Activated naive CD4-positive, alpha-beta T cell (primary cell): ENCODE measurements at regions not wholly inside any gene's neighbourhood (a gene's known extent, or its start where the extent isn't known, plus 50 kb on each side); places are given as distances from the start of the nearest gene placed in this dataset.

Source experiments
- DNase-seq, 4 experiments: peaks; one replicate each; lab custom pipeline; 2025; lab: John Stamatoyannopoulos, UW

GRCh38 chr7:28292834-28293526 is 112.4 kb upstream of the JAZF1 start:
- DNase-seq, result no peak

- no peak for DNase-seq
Observed at GRCh38 chr7:28293527-28293835, 112.9 kb upstream of the JAZF1 start.

DNA sequence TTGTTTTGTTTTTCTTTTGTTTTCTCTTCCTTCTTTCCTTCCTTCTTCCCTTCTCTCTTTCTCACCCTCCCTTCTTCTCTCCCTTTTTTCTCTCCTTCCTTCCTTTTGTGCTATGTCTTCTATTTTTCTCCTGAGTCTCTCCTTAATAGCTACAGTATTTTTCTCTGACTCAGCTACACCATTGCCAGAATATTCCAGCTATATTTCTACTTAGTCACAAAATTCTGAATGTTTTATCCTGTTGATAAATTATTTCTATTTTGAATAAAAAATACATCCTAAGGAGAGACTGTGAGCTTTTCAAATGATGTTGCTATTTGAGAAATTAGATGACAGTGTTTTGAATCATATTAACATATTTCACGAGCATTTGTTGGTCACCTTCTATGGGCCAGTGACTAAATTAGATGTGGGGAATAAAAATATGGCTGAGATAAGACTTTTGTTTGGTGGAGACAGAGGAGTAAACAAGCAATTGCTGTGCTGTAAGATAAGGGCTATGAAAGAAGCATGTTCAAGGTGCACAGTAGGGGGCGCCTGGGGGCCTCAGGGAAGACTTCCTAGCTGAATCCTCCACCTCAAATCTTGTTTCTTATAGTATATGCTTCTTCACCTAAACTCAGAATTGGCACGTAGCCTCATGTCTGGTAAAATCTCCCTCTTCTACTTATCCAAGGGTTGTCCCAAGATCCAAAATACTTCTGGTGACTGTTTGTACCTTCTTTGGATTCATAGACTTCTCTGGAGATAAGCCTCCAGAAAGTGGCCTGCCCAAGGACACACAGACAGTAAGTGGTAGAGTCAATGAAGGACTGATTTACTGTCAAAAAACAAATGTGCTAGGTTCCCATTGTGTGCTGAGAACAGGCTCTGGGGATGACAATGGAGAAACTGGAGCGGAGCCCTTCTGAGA is 115.5 kb upstream of the CREB5 start:
- DNase-seq, result peak in 3 of 4 experiments; percentile 2 to 51 (median 16)

- DNase-seq, result no peak
Observed at GRCh38 chr7:28297801-28298459, 114.4 kb upstream of the CREB5 start.

DNA sequence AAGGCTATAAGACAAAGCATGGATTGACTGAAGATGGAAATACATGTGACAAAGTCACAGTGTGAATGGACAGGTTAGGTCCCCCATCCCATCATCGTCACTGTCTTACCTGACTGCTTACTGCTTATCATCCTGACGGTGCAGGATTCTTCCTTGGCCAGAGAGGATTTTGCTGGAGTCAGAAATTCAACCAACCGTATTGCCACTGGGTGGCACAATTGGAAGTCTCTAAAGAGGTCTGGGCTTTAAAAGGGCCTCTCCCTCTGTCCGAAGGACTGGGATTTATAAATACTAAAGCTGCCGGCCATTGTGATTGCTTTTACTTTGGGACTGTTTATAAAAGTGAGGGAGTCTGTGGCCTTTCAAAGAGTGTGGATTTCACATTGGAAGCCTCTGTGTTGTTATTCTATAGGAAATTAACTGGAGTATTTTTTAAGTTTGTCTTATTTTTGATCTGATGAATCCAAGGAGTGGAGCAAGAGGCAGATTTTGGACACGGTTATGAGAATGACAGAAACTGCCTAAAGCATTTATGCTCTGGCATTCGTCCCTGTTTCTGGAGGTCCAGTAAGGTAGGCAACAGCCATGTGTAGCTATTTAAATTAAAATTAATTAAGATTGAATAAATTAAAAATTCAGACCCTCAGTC is 113.3 kb upstream of the CREB5 start:
- no peak for DNase-seq

- DNase-seq, result no peak
Observed at GRCh38 chr7:28299556-28299955, 112.8 kb upstream of the CREB5 start.

DNA sequence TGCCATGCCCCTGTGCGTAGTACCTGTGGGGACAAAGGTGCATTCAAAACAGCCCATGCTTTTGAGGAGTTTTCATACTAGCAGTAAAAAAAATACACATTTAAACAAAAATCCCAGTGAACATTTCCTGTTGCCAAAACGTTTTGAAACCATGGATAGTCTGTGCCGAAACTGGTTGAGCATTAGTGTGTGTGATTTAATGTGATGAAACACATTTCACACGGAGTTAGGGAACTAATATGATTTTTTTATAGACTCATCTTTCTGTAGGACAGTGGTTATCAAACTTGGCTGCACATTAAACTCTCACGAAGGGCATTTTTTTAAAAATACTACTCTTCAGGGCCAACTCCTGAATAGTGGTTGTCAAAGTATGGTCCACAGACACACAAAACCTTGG is 111.8 kb upstream of the CREB5 start:
- no peak for DNase-seq

DNA sequence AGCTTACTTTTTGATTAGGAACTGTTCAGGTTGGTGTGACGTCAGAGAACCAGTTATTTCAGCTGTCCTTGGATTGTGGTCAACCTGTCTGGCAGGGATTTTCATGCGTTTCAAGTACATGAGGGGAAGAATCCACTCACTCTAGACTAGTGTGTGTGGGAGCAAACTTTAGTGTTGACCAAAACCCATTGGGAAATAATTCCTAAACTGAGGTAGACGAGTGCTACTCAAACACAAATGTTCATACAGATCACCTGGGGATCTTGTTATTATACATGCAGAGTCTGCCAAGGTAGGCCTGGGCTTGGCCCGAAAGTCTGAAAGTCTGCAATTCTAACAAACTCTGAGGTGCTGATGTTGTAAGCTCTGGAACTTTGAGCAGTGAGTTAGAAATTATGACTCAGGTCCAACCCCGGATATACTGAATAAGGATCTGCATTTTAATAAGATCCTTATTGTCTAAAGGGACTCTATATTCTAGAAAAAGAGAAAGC is 111.1 kb upstream of the CREB5 start:
- no peak for DNase-seq

DNA sequence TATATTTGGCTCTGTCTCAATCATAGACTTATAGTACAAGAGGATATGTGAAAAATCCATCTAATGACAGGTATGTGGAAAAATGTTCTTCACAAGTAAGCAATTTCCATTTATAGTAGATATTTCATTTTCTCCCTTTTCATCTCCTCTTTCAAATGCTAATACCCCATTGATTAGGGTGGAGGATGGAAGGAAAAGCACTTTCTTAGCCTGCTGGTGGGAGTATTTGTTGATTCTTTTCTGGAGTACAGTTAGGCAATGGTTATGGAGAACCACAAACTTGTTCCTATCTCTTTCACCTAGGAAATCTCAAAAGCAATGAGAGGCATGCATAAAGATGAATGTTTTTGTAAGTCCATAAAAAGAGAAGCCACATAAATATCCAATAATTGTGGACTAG is 108.0 kb upstream of the CREB5 start:
- no peak for DNase-seq

- DNase-seq, result no peak
Observed at GRCh38 chr7:28309704-28310459, 102.4 kb upstream of the CREB5 start.

GRCh38 chr7:28310460-28310848 is 101.9 kb upstream of the CREB5 start:
- no peak for DNase-seq

GRCh38 chr7:28311670-28312069 is 100.6 kb upstream of the CREB5 start:
- DNase-seq, result no peak

- no peak for DNase-seq
Observed at GRCh38 chr7:28312948-28313347, 99.4 kb upstream of the CREB5 start.

GRCh38 chr7:28314841-28315240 is 97.5 kb upstream of the CREB5 start:
- DNase-seq, result no peak

DNA sequence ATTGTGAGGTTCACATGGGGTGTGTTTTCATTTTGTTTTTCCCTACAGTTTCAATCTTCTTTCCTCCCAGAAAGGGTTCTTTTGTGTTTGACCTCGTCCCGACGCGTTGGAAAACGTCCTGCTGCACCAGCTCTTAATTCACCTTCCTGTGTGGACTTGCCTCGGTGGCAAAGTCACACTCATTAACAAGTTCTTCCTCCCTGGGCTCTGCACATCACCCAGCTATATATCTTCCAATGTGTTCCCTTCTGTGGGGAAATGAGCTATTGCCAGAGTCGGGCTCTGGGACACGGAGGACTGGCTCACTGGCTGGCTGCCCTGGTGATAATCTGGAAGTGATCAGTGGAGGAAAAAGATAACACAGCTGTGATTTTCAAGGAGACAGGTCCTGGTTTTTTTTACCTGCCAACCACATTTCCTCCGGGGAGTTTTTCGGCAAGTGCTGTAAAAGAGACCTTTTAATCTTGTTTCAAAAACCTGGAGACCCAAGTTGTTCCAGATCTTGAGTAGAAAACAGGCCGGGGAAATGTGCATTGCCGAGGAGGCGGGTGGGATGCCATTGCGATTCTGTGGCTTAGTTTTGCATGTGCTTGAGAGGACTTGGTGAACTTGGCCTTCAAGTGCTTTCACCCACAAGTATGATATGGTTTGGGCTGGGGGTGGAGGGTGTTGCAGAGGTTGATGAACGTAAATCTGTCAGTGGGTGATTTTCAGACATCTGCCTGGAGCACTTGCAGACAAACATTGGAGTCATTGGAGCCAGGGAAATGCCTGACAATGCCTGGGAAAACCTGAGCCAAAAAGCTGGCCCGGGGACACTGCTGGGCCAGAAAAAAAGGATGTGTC is 96.5 kb upstream of the CREB5 start:
- no peak for DNase-seq

DNA sequence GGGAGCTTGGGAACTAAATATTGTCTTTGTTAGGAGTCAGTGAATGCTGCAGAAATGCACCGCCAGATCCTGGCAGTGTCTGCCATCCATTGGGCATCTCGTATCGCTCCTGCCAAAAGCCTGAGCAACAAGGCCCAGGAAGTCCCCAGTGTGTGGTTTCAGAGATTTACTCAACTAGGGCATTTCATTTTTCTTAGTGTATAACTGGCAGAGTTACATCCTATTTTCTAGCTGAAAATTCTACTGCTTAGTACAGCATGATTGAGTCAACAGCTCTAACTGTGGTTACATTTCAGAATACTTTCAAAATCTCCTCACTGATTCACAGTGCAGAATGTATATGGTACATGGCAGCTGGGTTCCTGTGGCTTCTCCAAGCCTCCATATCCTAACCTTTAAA is 95.8 kb upstream of the CREB5 start:
- no peak for DNase-seq

GRCh38 chr7:28318101-28318762 is 94.1 kb upstream of the CREB5 start:
- no peak for DNase-seq

- DNase-seq, result no peak
Observed at GRCh38 chr7:28323833-28324232, 88.5 kb upstream of the CREB5 start.

DNA sequence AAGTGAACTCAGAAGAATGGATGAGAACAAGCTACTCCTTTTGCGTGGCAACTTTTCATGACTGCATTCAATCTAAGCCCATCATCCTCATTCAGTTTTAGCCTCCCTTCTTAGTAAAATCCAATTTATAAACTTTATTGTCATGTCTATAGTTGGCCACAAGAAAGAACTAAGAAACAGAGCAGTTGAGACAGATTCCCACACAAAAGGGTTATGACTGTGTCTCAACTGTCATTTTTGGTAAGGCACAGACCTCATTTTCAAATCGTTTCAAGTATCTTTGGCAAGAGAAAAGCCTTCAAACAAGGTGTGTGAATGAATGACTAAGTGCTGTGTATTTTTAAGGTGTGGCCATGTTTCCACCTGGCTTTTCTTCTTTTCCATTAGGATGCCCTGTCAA is 84.2 kb upstream of the CREB5 start:
- no peak for DNase-seq
